Gastroesophageal sphincter (tissue), 3 donors: ENCODE measurements at regions not wholly inside any gene's neighbourhood (a gene's known extent, or its start where the extent isn't known, plus 50 kb on each side); places are given as distances from the start of the nearest gene placed in this dataset.

Experiments used
- CTCF ChIP-seq, 4 experiments: fragments of 200-600 bp in 2 of 4; fragments of 450-650 bp in 2 of 4; sonication (generic) in 1 of 4; IDR thresholded peaks; one replicate each; pipeline ENCODE4 v1.5.1; 2017 to 2019; ENCODE audit warnings: antibody characterized with exemption in 4 of 4, mild to moderate bottlenecking in 2 of 4, moderate library complexity in 2 of 4
- POLR2AphosphoS5 ChIP-seq: sonication (generic); formaldehyde crosslinking; IDR thresholded peaks from one replicate; pipeline ENCODE4 v1.6.1; 2017; ENCODE audit warnings: antibody characterized with exemption

- TF ChIP-seq CTCF (IDR thresholded peaks at IDR 0.05): no peak
- no peak for TF ChIP-seq POLR2AphosphoS5
Observed at GRCh38 chr4:145290955-145291354, 110.6 kb upstream of the OTUD4 start.
